CD4-positive, alpha-beta T cell (primary cell): ENCODE measurements at regions not wholly inside any gene's neighbourhood (a gene's known extent, or its start where the extent isn't known, plus 50 kb on each side); places are given as distances from the start of the nearest gene placed in this dataset.
"Not testable (repeated sequence)": the region's sequence is repeated elsewhere in the genome, so short reads cannot be mapped to it uniquely, and the experiment has no call there.

Experiments used
- ATAC-seq: fragments of 200-7000 bp; cut with Tn5 transposase; one replicate; pipeline ENCODE4 v1.10.0; 2022; ENCODE audit warnings: mild to moderate bottlenecking; ENCODE audit not compliant: poor library complexity
- CTCF ChIA-PET: fragments of 350-600 bp; sonication (Branson Sonifier 250); formaldehyde crosslinking; loops from one replicate; lab custom pipeline; 2021; ENCODE audit warnings: antibody characterized with exemption, inconsistent platforms; lab: Charles Lee
- POLR2A ChIA-PET: fragments of 350-600 bp; sonication (Branson Sonifier 250); formaldehyde crosslinking; loops from one replicate; lab custom pipeline; 2021; ENCODE audit warnings: antibody characterized with exemption, inconsistent platforms; lab: Charles Lee
- DNase-seq, 14 experiments: peaks; one replicate each; pipeline ENCODE4 v3.0.0-alpha.2; 2013 to 2020; ENCODE audit warnings: mixed read lengths in 2 of 14
- H3K27ac ChIP-seq, 2 donors: one replicate each; pipeline versions ENCODE4 v1.5.1 to v1.7.0; 2013; ENCODE audit warnings: low read length in 2 of 2, low read depth in 1 of 2, mild to moderate bottlenecking in 1 of 2
- H3K27me3 ChIP-seq, 2 experiments: 1 replicate in 1 of 2; 2 replicates in 1 of 2; pipeline versions ENCODE4 v1.6.1 to v1.7.0; 2013; ENCODE audit warnings: low read length in 2 of 2, control low read depth in 1 of 2, mild to moderate bottlenecking in 1 of 2, moderate library complexity in 1 of 2; ENCODE audit not compliant: insufficient read depth in 2 of 2, control insufficient read depth in 1 of 2
- H3K36me3 ChIP-seq: one replicate; pipeline ENCODE4 v1.6.1; 2013; ENCODE audit warnings: low read length, control low read depth; ENCODE audit not compliant: insufficient read depth
- H3K4me1 ChIP-seq: one replicate; pipeline ENCODE4 v1.6.1; 2013; ENCODE audit warnings: low read length, control low read depth; ENCODE audit not compliant: insufficient read depth
- H3K4me3 ChIP-seq: one replicate; pipeline ENCODE4 v1.5.1; 2013; ENCODE audit warnings: mild to moderate bottlenecking, low read length, moderate library complexity
- H3K9me3 ChIP-seq, 2 experiments: 1 replicate in 1 of 2; 2 replicates in 1 of 2; pipeline versions ENCODE4 v1.6.1 to v1.7.0; 2013; ENCODE audit warnings: low read length in 2 of 2, mild to moderate bottlenecking in 2 of 2, control low read depth in 1 of 2, moderate library complexity in 1 of 2; ENCODE audit not compliant: control insufficient read depth in 1 of 2, insufficient read depth in 1 of 2
- H3K27ac Mint-ChIP-seq: one replicate; pipeline ENCODE4 v1.8.0; 2020; ENCODE audit warnings: mixed read lengths
- H3K27me3 Mint-ChIP-seq: one replicate; pipeline ENCODE4 v1.8.0; 2021; ENCODE audit warnings: mixed read lengths
- H3K36me3 Mint-ChIP-seq: one replicate; pipeline ENCODE4 v1.8.0; 2021; ENCODE audit warnings: low read depth, mixed read lengths
- H3K4me1 Mint-ChIP-seq: one replicate; pipeline ENCODE4 v1.8.0; 2021; ENCODE audit warnings: low read depth, mixed read lengths
- H3K4me3 Mint-ChIP-seq: one replicate; pipeline ENCODE4 v1.8.0; 2020; ENCODE audit warnings: mild to moderate bottlenecking, mixed read lengths
- H3K9me3 Mint-ChIP-seq: one replicate; pipeline ENCODE4 v1.8.0; 2020; ENCODE audit warnings: mixed read lengths
- CTCF ChIP-seq: fragments of 200-600 bp; IDR thresholded peaks from one replicate; pipeline ENCODE4 v1.8.0; 2022; ENCODE audit warnings: antibody characterized with exemption, mild to moderate bottlenecking
- intact Hi-C, 2 experiments: fragments of 100-400 bp; cut with DNase I in 1 of 2; cut with micrococcal nuclease in 1 of 2; formaldehyde crosslinking; loops; one replicate each; pipeline versions ENCODE4 v1.15.1 to v1.9.0; 2023 to 2025; cut with DNase I, micrococcal nuclease

GRCh38 chr2:77721593-77721992 is 199.4 kb upstream of the LRRTM4 start:
- Mint-ChIP-seq H3K4me1 (no peaks in the 10 kb centered on the region), H3K9me3 (peaks cover 8% of the 10 kb centered on the region), H3K4me3 (no peak overlapping the region), H3K27me3 (no peaks in the 10 kb centered on the region), H3K36me3 (no peaks in the 10 kb centered on the region), H3K27ac (no peak overlapping the region)
- H3K27me3 ChIP-seq: no peaks in the 10 kb centered on the region
- no peak overlapping the region for H3K27ac ChIP-seq
- H3K36me3 ChIP-seq: no peaks in the 10 kb centered on the region
- TF ChIP-seq CTCF: no peak
- intact Hi-C loops: no loop called here
- ChIA-PET POLR2A (no interaction called here), CTCF (no interaction called here)
- ATAC-seq: no peak
- DNase-seq: no peak
- no peaks in the 10 kb centered on the region for H3K4me1 ChIP-seq
- H3K4me3 ChIP-seq: no peak overlapping the region
- no peaks in the 10 kb centered on the region for H3K9me3 ChIP-seq

- H3K4me1 Mint-ChIP-seq: no peaks in the 10 kb centered on the region
- H3K9me3 Mint-ChIP-seq: peaks cover 5% of the 10 kb centered on the region
- Histone ChIP-seq H3K4me3 (no peak overlapping the region), H3K36me3 (no peaks in the 10 kb centered on the region), H3K9me3 (no peaks in the 10 kb centered on the region), H3K27me3 (no peaks in the 10 kb centered on the region), H3K27ac (no peak overlapping the region), H3K4me1 (no peaks in the 10 kb centered on the region)
- ATAC-seq (no peak), DNase-seq (no peak)
- POLR2A ChIA-PET: no interaction called here
- no peaks in the 10 kb centered on the region for H3K36me3 Mint-ChIP-seq
- H3K4me3 Mint-ChIP-seq: no peak overlapping the region
- H3K27ac Mint-ChIP-seq: no peak overlapping the region
- H3K27me3 Mint-ChIP-seq: no peaks in the 10 kb centered on the region
- CTCF ChIA-PET: no interaction called here
- intact Hi-C loops: no loop called here
- TF ChIP-seq CTCF: no peak
Observed at GRCh38 chr2:77725045-77725444, 202.9 kb upstream of the LRRTM4 start.

- ATAC-seq, H3K36me3 ChIP-seq, CTCF ChIA-PET, H3K9me3 Mint-ChIP-seq, H3K4me1 ChIP-seq, H3K36me3 Mint-ChIP-seq, H3K4me3 Mint-ChIP-seq, H3K4me1 Mint-ChIP-seq, H3K4me3 ChIP-seq, H3K27ac ChIP-seq, H3K27me3 ChIP-seq, H3K27ac Mint-ChIP-seq, POLR2A ChIA-PET, intact Hi-C loops, H3K27me3 Mint-ChIP-seq: not testable (repeated sequence)
- DNase-seq: peak in 1 of 14 experiments; percentile 5
- peaks cover 0 to 12% of the 10 kb centered on the region in 2 experiments for H3K9me3 ChIP-seq
Observed at GRCh38 chr2:77734662-77735340, 212.6 kb upstream of the LRRTM4 start.

GRCh38 chr2:77737236-77737635 is 215.1 kb upstream of the LRRTM4 start:
- Histone ChIP-seq H3K27me3 (no peaks in the 10 kb centered on the region), H3K4me1 (no peaks in the 10 kb centered on the region), H3K36me3 (no peaks in the 10 kb centered on the region), H3K9me3 (peaks cover 0 to 12% of the 10 kb centered on the region in 2 experiments), H3K4me3 (no peak overlapping the region), H3K27ac (no peak overlapping the region)
- Mint-ChIP-seq H3K27me3 (no peaks in the 10 kb centered on the region), H3K9me3 (peaks cover 10% of the 10 kb centered on the region), H3K4me3 (no peak overlapping the region), H3K27ac (no peak overlapping the region), H3K4me1 (no peaks in the 10 kb centered on the region), H3K36me3 (no peaks in the 10 kb centered on the region)
- DNase-seq: no peak
- TF ChIP-seq CTCF: no peak
- intact Hi-C loops: no loop called here
- CTCF ChIA-PET: no interaction called here
- POLR2A ChIA-PET: no interaction called here
- ATAC-seq: no peak
